Peyer's patch (tissue), 4 donors: ENCODE measurements at regions not wholly inside any gene's neighbourhood (a gene's known extent, or its start where the extent isn't known, plus 50 kb on each side); places are given as distances from the start of the nearest gene placed in this dataset.

Source experiments
- POLR2A ChIP-seq, 2 donors: fragments of 450-650 bp; IDR thresholded peaks; one replicate each; pipeline ENCODE4 v1.5.1; 2017; ENCODE audit warnings: antibody characterized with exemption in 2 of 2, mild to moderate bottlenecking in 2 of 2, moderate library complexity in 2 of 2
- TF ChIP-seq, protein P1 (sequence below), 6 experiments: fragments of 450-650 bp in 4 of 6; fragments of 200-600 bp in 2 of 6; sonication (generic) in 1 of 6; IDR thresholded peaks; one replicate each; pipeline ENCODE4 v1.5.1; 2017 to 2019; ENCODE audit warnings: antibody characterized with exemption in 6 of 6, mild to moderate bottlenecking in 3 of 6, moderate library complexity in 1 of 6

DNA sequence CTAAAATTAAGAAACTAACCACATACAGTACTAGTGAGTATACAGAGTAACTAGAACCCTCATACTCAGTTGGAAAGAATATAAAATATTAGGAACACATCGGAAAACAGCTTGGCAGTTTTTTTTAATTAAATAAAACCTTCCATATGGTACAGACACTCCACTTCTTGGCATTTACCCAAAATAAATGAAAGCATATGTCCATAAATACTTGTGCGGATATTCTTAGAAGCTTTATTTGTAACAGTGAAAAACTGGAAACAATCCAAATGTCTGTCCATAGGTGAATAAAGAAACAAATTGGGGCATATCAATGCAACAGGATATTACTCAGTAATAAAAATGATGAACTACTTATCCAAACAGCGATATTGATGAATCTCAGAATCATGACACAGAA lies 410.0 kb downstream of the HTR7 start:
- TF ChIP-seq, protein P1, sequence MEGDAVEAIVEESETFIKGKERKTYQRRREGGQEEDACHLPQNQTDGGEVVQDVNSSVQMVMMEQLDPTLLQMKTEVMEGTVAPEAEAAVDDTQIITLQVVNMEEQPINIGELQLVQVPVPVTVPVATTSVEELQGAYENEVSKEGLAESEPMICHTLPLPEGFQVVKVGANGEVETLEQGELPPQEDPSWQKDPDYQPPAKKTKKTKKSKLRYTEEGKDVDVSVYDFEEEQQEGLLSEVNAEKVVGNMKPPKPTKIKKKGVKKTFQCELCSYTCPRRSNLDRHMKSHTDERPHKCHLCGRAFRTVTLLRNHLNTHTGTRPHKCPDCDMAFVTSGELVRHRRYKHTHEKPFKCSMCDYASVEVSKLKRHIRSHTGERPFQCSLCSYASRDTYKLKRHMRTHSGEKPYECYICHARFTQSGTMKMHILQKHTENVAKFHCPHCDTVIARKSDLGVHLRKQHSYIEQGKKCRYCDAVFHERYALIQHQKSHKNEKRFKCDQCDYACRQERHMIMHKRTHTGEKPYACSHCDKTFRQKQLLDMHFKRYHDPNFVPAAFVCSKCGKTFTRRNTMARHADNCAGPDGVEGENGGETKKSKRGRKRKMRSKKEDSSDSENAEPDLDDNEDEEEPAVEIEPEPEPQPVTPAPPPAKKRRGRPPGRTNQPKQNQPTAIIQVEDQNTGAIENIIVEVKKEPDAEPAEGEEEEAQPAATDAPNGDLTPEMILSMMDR (IDR thresholded peaks at IDR 0.05), result no peak
- TF ChIP-seq POLR2A (IDR thresholded peaks at IDR 0.05), result no peak
